GM21717 (cell line): ENCODE measurements at regions not wholly inside any gene's neighbourhood (a gene's known extent, or its start where the extent isn't known, plus 50 kb on each side); places are given as distances from the start of the nearest gene placed in this dataset.

Source experiments
- ATAC-seq: cut with Tn5 transposase; IDR thresholded peaks from one replicate; pipeline ENCODE4 v1.9.1; 2021; ENCODE audit warnings: mild to moderate bottlenecking, moderate library complexity; ENCODE audit not compliant: unreplicated experiment

DNA sequence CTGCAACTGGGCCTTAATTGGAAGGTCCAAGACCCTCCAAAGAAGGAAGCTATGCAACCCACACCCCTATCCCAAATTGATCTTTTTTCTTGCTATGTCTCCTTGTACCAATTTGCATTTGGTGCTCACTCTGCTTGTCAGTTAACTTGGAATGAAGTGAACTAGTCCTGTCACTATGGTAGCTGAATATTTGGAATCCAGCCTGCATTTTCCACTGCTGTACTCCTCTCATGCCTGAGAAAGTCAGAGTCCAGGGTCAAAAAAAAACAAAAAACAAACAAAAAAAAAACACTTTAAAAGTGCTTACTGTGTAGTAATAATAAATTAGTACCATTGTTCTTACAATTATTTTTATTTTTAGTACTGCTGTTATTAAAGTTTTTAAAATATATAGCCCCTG, 462.8 kb upstream of the SLC8A1 start:
- ATAC-seq = no peak

DNA sequence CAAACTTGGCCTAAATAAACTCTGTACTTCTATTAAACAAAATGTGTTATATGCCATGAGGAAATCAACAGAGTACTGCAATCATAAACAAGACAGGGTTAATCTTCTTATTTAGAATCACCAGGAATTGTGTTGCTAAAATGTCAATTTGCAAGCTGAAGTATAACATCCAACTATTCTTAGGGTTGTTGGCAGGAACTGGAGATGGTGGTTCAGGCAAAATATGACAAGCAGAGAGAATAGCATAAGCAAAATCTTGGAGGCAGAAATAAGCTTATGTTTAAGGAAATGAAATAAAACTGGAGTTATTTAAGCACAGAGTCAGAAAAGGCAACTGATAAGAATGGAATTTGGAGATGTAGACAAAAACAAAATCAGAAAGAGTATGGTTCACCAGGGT, 463.8 kb upstream of the SLC8A1 start:
- ATAC-seq = no peak

DNA sequence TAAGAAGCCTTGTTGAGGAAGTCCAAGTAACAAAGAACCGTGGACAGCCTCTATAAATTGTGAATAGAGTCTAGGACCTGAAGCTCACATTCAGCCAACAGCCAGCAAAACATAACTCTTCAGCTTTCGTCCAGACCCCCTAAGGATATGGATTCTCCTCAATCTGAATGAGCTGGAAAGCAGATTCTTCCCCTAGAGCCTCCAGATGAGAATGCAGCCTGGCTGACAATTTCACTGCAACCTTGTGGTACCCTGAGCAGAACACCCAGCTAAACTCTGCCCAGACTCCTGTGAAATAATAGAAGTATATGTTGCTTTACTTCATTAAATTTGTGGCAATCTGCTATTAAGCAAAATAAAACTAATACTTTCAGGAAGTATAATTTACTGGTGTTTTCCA, 483.5 kb upstream of the SLC8A1 start:
- no peak for ATAC-seq

DNA sequence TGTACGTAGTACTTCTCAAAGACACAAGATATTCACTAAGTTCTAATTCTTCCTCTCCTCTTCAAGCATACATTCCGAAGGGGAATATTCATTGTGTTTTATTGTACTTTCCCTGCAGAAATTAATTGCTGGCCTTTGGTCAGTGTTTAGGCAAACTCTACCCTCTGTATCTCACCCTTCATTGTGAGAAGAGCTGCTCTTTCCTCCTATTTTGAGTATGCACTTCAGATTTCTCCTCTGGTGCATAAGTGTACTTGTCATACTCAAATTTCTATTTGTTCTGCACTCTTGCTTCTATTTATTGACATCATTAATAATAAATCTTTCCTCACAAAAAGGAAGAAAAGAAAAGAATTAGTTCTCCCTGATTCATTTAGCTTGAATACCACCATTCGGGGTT, 485.4 kb upstream of the SLC8A1 start:
- ATAC-seq = no peak

DNA sequence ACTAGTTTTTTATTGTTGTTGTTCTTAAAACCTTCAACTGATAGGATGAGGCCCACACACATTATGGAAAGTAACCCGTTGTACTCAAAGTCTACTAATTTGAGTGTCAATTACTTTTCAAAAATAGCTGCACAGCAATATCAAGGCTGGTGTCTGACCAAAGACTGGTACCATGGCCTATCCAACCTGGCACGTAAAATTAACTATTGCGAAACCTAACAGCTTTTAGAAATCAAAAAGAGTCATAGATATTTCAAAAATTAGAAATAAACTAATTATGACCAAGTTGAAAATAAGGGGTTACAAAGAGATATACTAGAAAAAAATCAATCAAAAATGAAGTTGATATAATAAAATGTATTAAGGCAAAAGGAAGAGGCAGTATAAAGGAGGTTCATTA, 501.5 kb upstream of the SLC8A1 start:
- no peak for ATAC-seq

DNA sequence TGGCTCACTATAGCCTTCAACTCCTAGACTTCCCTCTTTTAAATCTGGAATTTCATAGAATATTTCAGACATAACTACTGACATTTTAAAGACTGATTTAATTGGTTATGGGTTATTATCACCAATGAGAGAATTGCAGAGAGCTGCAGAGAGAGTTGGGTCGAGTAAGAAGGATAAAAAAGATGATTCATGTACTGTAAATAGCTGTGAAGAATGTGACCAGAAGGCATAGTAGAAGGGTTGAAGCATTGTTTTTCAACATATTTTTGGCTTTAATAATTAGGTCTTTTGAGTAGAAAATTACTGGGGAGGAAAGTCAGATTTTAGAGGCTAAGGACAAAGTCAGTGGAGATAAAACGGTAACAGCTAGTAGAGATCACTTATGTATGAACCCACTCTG, 503.2 kb upstream of the SLC8A1 start:
- ATAC-seq = no peak

DNA sequence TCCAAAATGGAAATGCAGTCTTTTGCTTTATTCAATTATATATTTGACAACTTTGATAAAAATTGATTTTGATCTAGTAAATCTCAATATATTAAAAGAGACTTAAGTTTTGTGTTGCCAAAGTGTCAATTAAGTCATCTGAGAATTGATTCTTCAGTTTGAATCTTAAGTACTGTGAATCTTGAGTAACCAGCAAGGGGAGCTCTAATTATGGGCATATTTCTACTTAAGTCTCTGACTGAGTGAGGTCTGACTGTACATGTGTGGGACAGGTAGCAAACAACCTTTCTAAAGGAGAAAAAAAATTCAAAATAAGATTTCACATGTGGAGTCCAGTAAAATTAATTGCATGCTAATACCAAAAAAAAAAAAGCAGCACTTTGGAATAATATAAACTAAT, 503.7 kb upstream of the SLC8A1 start:
- ATAC-seq = no peak

DNA sequence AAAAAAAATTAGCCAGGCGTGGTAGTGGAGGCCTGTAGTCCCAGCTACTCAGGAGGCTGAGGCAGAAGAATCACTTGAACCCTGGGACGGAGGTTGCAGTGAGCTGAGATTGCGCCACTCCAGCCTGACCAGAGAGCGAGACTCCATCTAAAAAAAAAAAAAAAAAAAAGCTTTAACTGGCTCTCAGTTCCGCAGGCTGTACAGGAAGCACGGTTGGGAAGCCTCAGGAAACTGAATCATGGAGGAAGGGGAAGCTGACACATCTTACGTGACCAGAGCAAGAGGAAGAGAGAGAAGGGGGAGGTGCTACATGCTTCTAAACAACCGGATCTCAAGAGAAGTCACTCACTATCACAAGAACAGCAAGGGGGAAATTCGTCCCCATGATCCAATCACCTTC, 505.6 kb upstream of the SLC8A1 start:
- no peak for ATAC-seq

DNA sequence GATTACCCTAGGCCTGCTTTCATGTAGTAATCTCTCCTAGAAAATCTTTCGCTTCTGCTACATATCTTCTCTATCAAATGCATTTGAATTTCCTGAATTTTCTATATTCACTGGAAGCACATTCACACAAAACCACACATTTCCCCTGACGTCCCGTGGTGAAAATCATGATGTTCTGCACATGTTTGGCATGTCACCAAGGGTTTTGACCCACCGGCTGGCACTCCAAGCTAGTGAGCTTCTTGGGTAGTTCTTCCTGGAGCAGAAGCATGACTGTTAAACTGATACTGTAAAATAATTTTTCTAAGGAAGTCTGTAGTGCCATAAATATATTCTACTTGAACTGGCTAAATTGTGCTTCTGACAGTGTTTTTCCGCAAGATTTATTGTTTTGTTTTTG, 510.1 kb upstream of the SLC8A1 start:
- no peak for ATAC-seq

DNA sequence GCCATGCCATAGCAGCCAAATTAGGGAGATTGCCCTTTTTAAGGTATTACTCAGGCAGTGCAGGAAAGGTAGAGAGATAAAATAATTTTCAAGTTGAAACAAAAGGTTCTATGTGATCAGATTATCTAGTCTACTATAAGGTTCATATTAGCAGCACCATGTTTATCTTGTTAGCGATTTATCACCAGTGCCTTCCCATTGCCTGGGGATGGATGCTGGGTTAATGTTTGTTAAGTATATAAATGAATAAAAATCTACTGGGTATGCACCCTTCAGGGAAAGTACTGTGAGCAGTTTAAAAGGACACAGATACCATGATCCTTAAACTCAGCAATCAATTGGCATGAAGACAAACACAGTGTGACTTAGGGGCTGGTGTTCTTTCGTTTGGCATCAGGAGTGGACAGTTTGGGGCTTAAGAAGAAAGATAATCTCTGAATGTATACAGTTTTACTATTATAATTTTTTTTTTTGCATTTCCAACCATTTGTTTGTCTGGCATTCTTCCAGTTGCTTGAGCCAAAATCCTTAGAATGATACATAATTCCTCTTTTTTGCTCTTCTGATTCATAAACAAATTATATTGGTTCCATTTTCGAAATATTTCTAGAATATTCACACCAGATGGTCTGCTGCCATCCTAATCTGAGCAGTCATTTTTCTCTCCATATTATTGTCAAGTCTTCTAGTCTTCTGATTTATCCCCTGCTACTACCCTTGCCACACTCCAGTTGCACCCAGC, 512.8 kb upstream of the SLC8A1 start:
- no peak for ATAC-seq

DNA sequence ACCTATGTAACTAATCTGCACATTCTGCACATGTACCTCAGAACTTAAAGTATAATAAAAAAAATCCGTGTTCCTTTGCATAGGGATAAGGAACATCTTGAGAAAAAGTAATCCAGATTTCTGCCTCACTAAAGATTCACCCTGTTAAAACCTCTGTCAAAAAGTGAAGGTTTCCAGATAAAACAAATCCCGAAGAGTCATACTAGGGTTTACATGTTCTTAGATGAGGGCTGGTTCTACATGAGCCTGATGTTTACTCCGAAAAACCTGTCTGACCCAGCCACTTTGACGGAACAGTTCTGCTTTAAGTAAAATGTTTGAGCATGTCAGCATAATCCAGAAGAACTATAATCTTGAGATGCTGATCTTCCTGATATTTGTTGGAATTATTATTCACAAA, 515.6 kb upstream of the SLC8A1 start:
- ATAC-seq = no peak

DNA sequence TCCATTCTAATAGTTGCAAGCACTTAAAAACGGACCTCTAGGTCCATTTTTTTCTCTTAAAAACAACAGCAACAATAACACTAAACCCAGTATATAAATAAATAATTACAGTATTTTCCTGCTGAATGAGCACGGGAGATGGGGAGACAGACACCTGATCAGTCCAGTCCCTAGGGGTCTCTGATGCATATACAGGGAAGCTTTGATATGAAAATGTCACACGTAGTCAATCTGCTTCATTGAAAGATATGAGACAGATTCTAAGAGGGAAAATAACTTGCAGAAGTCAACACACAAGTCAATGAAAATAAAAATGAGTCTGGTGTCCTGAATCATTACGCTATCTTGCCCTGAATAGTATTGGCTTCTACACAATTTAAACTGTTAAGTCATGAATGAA, 523.3 kb upstream of the SLC8A1 start:
- no peak for ATAC-seq

DNA sequence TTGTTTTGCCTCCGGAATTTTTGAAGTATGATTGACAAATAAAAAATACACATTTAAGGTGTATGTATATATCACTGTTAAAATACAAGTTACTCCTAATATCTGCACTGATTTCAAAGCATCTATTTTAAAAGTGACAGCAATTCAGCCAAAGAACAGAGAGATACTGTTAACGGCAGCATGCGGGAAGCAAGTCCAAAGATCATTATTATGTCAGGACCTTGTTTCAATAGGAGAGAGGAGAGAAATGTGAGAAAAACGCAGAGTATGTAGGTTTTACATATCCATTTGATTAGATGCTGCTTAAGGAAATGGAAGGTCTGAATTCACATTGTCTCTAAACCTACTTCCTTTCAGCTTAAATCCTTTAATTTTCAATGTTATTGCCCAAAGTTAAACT, 545.5 kb upstream of the SLC8A1 start:
- no peak for ATAC-seq

DNA sequence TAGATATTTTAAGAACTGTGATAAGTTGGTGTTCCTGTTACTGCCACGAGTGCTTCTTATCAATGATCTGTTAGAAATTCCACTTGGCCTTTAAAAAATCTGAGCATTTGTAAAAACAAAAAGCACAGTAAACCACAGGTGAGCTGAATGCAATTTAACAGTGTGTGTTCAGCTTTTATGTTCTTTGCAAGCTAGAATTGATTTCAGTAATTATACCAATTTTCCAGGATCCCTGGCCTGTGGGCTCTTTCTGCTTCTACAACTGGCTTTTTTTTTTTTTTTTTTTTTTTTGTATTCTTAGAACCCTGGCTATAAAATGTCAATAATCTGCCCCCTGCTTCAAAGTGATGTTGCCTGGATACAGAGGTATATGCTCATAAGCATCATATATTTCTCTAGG, 548.5 kb upstream of the SLC8A1 start:
- ATAC-seq = no peak

DNA sequence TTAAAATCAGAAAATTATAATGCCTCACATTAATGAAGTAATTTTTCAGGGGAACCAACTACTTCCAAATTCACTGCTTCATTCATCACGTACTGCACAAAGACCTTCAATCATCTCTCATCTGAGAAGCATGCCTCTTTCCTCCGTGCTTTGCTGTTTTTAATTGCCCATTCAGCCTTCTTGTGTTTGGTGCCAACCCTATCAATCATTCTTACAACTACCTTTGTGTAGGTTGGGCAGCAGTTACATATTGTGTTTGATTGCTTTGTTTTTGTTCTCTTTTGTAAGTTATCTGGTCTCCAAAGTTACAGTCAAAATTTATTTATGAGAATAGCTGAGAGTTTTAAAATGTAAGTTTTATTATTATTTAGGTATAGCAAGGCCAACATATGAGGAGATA, 549.0 kb upstream of the SLC8A1 start:
- ATAC-seq = no peak

DNA sequence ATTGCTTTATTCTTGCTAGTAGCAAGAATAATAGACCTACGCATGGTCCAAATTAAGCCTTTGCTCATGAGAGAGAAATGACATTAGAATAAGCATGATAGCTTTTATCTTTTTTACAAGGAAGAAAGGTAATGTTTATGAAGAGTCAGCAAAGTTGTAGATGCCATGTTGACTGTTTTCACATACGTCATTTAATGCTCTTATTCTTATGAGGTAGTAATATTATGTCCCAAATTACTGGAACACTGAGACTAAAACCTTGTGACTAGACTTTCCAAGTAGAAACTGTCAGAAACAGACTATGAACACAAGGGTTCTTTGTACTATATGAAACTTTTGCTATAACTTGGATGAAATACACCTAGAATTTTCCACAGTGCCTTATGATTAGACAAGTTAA, 552.8 kb upstream of the SLC8A1 start:
- no peak for ATAC-seq

DNA sequence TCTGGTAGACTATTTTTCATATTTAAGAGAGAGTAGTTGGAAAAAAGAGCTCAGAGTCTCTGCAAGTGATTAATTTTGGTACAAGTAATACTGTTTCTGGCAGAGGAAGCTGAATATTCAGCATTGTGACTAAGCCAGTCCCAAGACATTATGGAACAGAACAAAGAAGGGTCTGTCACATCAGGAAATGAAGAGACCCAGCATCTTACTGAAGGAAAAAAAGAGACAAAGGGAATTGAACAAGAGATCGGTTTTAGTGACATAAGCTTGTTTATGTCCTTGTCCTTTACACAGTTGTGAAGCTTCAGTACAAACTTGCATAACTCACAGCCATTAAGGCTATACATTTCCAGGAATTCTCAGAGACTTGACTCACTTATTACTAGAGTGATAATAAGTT, 568.5 kb upstream of the SLC8A1 start:
- ATAC-seq = no peak

DNA sequence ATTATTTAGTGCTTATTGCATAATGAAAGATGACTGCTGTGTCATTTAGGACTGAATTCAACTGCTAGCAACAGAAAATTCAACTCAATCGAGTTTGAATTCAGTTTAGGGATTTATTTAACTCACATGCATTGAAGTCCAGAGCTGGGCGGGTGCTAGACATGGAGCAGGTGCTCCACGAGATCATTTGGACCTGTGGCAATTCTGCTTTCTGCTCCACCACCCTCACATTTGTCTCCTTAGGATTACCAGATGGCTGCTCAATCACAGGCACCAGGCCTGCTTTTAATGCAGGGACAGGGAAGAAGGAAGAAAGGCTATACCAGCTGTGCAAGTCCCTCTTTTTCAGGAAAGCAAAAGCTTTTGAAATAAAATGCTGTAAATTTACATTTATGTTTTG, 572.9 kb upstream of the SLC8A1 start:
- no peak for ATAC-seq

DNA sequence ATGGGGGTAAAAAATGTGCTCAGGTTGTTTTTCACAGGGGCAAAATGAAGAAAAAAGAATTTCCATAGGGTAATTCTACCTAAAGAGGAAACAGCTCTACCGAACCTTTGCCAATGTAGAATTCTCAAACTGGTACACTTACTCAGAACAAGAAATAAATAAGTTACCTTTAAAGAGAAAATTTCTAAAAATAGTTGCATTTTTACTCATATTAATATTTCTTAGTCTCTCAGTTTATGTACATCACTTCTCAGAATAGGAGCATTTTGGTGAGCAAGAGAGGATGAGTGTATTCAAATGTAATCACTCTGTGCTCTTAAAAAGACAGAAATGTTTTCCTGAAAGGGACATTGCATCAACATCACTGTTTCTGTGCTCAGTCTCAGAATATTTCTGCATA, 574.7 kb upstream of the SLC8A1 start:
- ATAC-seq = peak; percentile 83

DNA sequence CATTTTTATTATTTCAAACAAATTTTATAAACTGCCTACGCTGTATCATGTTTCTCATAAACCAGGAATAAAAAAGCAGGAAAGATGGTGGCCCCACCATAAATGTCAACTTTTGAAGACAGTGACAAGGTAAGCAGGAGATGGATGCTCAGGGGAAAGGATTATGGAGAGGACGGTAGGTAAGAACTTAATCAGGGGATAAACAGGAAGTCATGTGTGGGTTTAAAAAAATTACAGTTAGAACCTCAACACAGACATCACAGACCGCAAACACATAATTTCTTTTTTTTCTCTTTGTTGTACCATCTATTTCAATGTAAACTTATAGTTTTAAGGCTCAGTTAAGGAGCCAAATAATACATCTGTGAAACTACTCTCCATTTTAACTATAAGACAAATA, 575.2 kb upstream of the SLC8A1 start:
- no peak for ATAC-seq

DNA sequence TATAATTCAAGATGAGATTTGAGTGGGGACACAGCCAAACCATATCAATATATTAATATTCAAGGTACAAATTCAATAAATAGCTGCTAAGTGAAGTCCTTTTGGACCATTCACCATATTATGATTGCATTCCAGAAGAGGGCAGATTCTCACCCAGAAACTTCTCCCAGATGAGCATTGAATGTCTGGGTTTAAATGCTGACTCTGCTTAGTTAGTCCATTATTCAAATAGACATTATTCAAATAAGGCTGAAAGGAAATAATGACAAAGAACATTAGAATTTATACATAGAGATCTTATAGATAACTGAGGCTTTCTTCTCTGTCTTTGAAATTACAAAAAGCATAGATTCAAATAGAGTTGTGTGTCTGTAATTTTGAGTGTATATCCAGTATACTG, 579.4 kb upstream of the SLC8A1 start:
- ATAC-seq = no peak

DNA sequence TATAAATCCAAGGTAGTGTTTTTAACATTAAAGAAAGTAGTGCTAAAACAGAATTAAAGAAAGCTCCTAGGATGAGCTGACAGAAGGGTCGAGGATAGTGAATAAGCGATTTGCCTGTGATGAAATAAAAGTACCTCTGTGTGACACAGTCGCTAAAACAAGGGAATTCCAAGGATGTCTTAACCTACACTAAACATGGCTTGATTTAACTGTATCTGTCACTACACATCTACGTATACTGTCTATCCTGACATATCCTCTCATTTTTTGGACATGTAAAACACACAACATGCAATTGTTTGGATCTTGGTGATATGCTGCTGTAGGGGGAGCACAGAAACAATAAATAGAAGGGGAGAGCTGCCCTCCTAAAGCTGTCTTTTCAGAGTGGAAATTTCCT, 580.8 kb upstream of the SLC8A1 start:
- ATAC-seq = no peak

DNA sequence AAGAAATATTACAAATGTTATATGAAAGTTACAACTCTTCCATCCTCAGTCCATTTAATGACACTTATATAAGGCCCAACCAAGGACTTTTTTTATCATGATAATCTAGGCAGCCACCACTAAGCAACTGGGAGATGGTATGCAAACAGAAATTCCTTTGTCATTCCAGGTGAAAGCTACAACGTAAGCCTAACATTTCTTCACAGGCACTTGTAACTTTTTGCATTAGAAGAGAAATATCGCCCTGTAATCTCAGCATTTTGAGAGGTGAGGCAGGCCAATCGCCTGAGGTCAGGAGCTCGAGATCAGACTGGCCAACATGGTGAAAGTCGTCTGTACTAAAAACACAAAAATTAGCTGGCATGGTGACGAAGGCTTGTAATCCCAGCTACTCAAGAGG, 581.2 kb upstream of the SLC8A1 start:
- ATAC-seq = no peak

DNA sequence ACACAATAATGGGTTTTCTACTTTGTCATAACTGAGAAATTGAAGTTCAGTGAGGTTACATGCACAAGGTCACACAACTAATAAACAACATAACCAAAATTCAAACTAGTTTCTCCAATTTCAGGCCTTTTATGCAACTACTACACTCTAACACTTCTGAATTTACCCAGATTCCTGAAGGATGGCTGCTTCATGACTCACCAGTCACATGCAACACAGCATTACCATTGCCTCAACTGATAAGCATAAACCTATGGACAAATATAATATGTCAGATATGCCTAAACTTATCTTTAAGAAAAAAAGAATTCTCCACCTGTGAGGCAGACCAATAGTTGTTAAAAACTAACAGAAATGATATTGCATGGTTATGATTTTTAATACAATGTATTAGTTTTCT, 586.5 kb upstream of the SLC8A1 start:
- no peak for ATAC-seq
